Activated CD4-positive, alpha-beta memory T cell treated with anti-CD3 and anti-CD28 coated beads for 36 hours (primary cell): ENCODE measurements at regions not wholly inside any gene's neighbourhood (a gene's known extent, or its start where the extent isn't known, plus 50 kb on each side); places are given as distances from the start of the nearest gene placed in this dataset.
"Not testable (repeated sequence)": the region's sequence is repeated elsewhere in the genome, so short reads cannot be mapped to it uniquely, and the experiment has no call there.

ENCODE experiments used
- CTCF ChIA-PET: fragments of 350-600 bp; sonication (Branson Sonifier 250); formaldehyde crosslinking; loops from one replicate; lab custom pipeline; 2021; ENCODE audit warnings: antibody characterized with exemption, inconsistent platforms; lab: Charles Lee
- POLR2A ChIA-PET: fragments of 350-600 bp; sonication (Branson Sonifier 250); formaldehyde crosslinking; loops from one replicate; lab custom pipeline; 2021; ENCODE audit warnings: antibody characterized with exemption; lab: Charles Lee
- DNase-seq: peaks from one replicate; pipeline ENCODE4 v3.0.0-alpha.2; 2020
- H3K27ac Mint-ChIP-seq: one replicate; pipeline ENCODE4 v1.8.0; 2021; ENCODE audit warnings: mixed read lengths
- H3K27me3 Mint-ChIP-seq: one replicate; pipeline ENCODE4 v1.8.0; 2021; ENCODE audit warnings: mixed read lengths
- H3K36me3 Mint-ChIP-seq: one replicate; pipeline ENCODE4 v1.8.0; 2021; ENCODE audit warnings: mixed read lengths
- H3K4me1 Mint-ChIP-seq: one replicate; pipeline ENCODE4 v1.8.0; 2021; ENCODE audit warnings: low read depth, mixed read lengths
- H3K4me3 Mint-ChIP-seq: one replicate; pipeline ENCODE4 v1.8.0; 2021; ENCODE audit warnings: mild to moderate bottlenecking, mixed read lengths
- H3K9me3 Mint-ChIP-seq: one replicate; pipeline ENCODE4 v1.8.0; 2021; ENCODE audit warnings: mixed read lengths
- intact Hi-C: fragments of 100-400 bp; cut with micrococcal nuclease; formaldehyde crosslinking; loops from one replicate; pipeline ENCODE4 v1.15.1; 2023

- intact Hi-C loops = no loop called here
- no peak for DNase-seq
- Mint-ChIP-seq H3K27me3 (no peaks in the 10 kb centered on the region), H3K9me3 (peaks cover 4% of the 10 kb centered on the region), H3K4me3 (no peak overlapping the region), H3K4me1 (no peaks in the 10 kb centered on the region), H3K27ac (no peak overlapping the region), H3K36me3 (no peaks in the 10 kb centered on the region)
- CTCF ChIA-PET = interaction anchor here (1.0 to 2.9 kb wide), 2 partner anchors 30 to 32 kb away, joined by 3 to 10 read pairs; no protein-coding TSS in a partner anchor
- POLR2A ChIA-PET = no interaction called here
Measured at GRCh38 chr2:102871707-102872106, 109.9 kb downstream of the TMEM182 start.

GRCh38 chr2:102872388-102872787 is 110.6 kb downstream of the TMEM182 start:
- Mint-ChIP-seq H3K36me3 (no peaks in the 10 kb centered on the region), H3K9me3 (peaks cover 7% of the 10 kb centered on the region), H3K4me1 (no peaks in the 10 kb centered on the region), H3K4me3 (no peak overlapping the region), H3K27me3 (no peaks in the 10 kb centered on the region), H3K27ac (no peak overlapping the region)
- intact Hi-C loops = no loop called here
- DNase-seq = no peak
- ChIA-PET CTCF (interaction anchor here (1.0 to 2.9 kb wide), 2 partner anchors 31 to 399 kb away, joined by 3 to 10 read pairs; partner anchors contain the start of gene SLC9A4), POLR2A (no interaction called here)

DNA sequence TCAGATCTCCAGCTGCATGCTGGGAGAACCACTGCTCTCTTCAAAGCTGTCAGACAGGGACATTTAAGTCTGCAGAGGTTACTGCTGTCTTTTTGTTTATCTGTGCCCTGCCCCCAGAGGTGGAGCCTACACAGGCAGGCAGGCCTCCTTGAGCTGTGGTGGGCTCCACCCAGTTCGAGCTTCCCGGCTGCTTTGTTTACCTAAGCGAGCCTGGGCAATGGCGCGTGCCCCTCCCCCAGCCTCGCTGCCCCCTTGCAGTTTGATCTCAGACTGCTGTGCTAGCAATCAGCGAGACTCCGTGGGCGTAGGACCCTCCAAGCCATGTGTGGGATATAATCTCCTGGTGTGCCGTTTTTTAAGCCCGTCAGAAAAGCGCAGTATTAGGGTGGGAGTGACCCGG is 117.7 kb downstream of the TMEM182 start:
- H3K27ac Mint-ChIP-seq, H3K4me3 Mint-ChIP-seq, POLR2A ChIA-PET, intact Hi-C loops, DNase-seq, CTCF ChIA-PET, H3K27me3 Mint-ChIP-seq, H3K36me3 Mint-ChIP-seq, H3K4me1 Mint-ChIP-seq: not testable (repeated sequence)
- H3K9me3 Mint-ChIP-seq = peaks cover 12% of the 10 kb centered on the region

DNA sequence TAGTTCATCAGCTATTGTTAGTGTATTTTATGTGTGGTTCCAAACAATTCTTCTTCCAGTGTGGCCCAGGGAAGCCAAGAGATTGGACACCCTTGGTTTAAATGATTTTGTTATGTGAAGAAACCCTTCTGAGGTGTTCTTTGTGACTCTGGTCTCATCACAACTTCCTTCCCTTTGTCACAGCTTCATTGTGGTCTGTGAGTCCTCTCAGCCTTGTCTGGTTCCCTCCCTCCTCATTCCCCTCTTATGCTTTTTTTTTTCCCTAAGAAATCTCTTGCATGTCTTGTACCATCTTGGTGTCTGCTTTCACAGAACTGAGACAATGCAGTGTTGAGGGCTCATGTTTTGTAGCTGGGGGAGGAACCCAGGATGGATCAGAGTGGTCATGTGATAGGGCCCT is 118.9 kb downstream of the TMEM182 start:
- CTCF ChIA-PET = no interaction called here
- Mint-ChIP-seq H3K9me3 (peaks cover 8% of the 10 kb centered on the region), H3K27ac (no peak overlapping the region), H3K4me3 (no peak overlapping the region), H3K36me3 (no peaks in the 10 kb centered on the region), H3K4me1 (no peaks in the 10 kb centered on the region), H3K27me3 (no peaks in the 10 kb centered on the region)
- no peak for DNase-seq
- intact Hi-C loops = no loop called here
- POLR2A ChIA-PET = no interaction called here

GRCh38 chr2:102886216-102886893 is 124.5 kb downstream of the TMEM182 start:
- CTCF ChIA-PET = no interaction called here
- no peak for DNase-seq
- H3K4me1 Mint-ChIP-seq = no peaks in the 10 kb centered on the region
- H3K9me3 Mint-ChIP-seq = no peaks in the 10 kb centered on the region
- intact Hi-C loops = no loop called here
- H3K27ac Mint-ChIP-seq = no peak overlapping the region
- H3K36me3 Mint-ChIP-seq = no peaks in the 10 kb centered on the region
- POLR2A ChIA-PET = no interaction called here
- H3K4me3 Mint-ChIP-seq = no peak overlapping the region
- H3K27me3 Mint-ChIP-seq = peaks cover 5% of the 10 kb centered on the region

GRCh38 chr2:102888514-102888913 is 126.7 kb downstream of the TMEM182 start:
- H3K27ac Mint-ChIP-seq = no peak overlapping the region
- ChIA-PET CTCF (no interaction called here), POLR2A (no interaction called here)
- H3K9me3 Mint-ChIP-seq = no peaks in the 10 kb centered on the region
- H3K36me3 Mint-ChIP-seq = no peaks in the 10 kb centered on the region
- intact Hi-C loops = no loop called here
- no peak for DNase-seq
- no peaks in the 10 kb centered on the region for H3K4me1 Mint-ChIP-seq
- H3K27me3 Mint-ChIP-seq = peaks cover 5% of the 10 kb centered on the region
- H3K4me3 Mint-ChIP-seq = no peak overlapping the region

DNA sequence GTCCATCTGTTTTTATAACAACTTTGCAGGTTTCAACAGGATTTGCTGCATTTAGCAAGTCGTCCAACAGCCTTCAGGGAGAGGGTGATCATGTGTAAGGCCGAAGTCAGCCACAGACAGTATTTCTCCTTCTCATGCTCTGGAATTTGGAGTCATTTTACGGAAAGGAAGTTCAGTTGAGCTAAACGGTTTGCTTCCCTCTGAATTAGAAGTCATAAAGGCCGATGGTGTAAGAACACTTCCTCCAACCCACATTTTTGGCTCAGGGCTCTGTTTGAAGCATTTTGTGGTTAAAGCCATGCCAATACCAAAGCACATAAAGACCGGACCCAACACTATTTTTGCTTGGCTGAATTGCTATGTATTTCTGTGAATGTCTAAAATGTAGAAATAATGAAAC is 129.5 kb downstream of the TMEM182 start:
- CTCF ChIA-PET = no interaction called here
- intact Hi-C loops = no loop called here
- no peak for DNase-seq
- no peak overlapping the region for H3K4me3 Mint-ChIP-seq
- POLR2A ChIA-PET = no interaction called here
- H3K36me3 Mint-ChIP-seq = no peaks in the 10 kb centered on the region
- peaks cover 5% of the 10 kb centered on the region for H3K27me3 Mint-ChIP-seq
- H3K4me1 Mint-ChIP-seq = no peaks in the 10 kb centered on the region
- H3K27ac Mint-ChIP-seq = no peak overlapping the region
- H3K9me3 Mint-ChIP-seq = no peaks in the 10 kb centered on the region

DNA sequence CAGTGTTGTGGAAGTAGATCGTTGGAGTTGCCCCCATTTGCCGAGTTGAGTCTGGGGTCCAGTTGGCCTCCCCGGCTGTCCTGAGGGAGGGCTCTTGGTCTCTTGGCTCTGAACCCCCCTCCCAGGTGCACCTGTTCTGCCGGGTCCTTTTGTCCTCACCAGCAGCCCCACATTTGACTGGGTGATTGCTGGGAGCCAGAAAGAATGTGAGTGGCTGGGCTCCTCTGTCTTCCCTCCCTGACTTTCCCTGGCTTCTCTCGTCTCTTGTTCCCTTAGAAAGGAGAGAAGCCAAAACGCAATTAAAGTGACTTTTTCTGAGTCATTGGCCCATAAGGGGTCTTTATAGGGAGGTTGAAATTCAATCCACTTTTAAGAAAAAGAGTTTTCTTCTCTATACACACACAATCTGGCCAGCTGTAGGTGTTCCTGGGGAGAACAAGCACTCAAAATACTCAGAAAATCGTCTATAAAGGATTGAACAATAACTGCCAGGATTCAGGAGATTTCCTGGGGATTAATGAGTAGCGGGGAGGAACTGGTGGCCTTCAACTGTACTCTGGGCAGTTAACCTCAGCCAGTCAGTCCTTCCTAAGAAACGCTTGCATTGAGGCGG is 131.0 kb downstream of the TMEM182 start:
- no peak overlapping the region for H3K4me3 Mint-ChIP-seq

GRCh38 chr2:102893870-102894269 is 132.0 kb downstream of the TMEM182 start:
- Mint-ChIP-seq H3K4me3 (no peak overlapping the region), H3K4me1 (no peaks in the 10 kb centered on the region), H3K36me3 (no peaks in the 10 kb centered on the region), H3K27ac (no peak overlapping the region), H3K27me3 (peaks cover 2% of the 10 kb centered on the region), H3K9me3 (peaks cover 3% of the 10 kb centered on the region)
- DNase-seq = no peak
- intact Hi-C loops = no loop called here
- POLR2A ChIA-PET = no interaction called here
- CTCF ChIA-PET = no interaction called here

More for the DNA sequence above, 131.0 kb downstream of the TMEM182 start:
- Mint-ChIP-seq H3K36me3 (no peaks in the 10 kb centered on the region), H3K27ac (no peak overlapping the region), H3K27me3 (peaks cover 5% of the 10 kb centered on the region), H3K9me3 (peaks cover 3% of the 10 kb centered on the region), H3K4me1 (no peaks in the 10 kb centered on the region)
- intact Hi-C loops = no loop called here
- POLR2A ChIA-PET = no interaction called here
- no peak for DNase-seq
- CTCF ChIA-PET = no interaction called here

GRCh38 chr2:102895376-102895775 is 133.5 kb downstream of the TMEM182 start:
- Mint-ChIP-seq H3K27ac (no peak overlapping the region), H3K36me3 (no peaks in the 10 kb centered on the region), H3K27me3 (no peaks in the 10 kb centered on the region), H3K4me1 (no peaks in the 10 kb centered on the region), H3K4me3 (no peak overlapping the region), H3K9me3 (peaks cover 3% of the 10 kb centered on the region)
- intact Hi-C loops = no loop called here
- no peak for DNase-seq
- ChIA-PET CTCF (no interaction called here), POLR2A (no interaction called here)

DNA sequence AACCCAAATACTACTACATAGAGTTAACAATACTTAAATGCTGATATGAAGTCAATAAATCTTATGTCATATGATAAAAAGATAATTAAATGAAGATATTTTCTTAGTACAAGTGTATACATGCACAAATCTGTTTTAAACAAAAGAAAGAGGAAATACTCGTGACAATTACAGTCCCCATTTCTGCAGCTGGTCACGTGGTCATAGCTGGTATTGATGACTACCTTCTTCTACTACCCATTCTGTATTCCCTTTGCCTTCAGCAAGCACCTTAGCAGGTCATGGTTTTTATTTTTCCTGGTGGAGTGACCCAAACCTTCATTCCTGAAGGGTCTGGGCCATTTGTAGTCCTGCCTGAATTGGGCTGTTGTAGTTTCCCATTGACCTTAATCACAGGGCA is 147.4 kb downstream of the TMEM182 start:
- CTCF ChIA-PET, DNase-seq, H3K36me3 Mint-ChIP-seq, H3K4me3 Mint-ChIP-seq, H3K27ac Mint-ChIP-seq, POLR2A ChIA-PET, H3K27me3 Mint-ChIP-seq, H3K4me1 Mint-ChIP-seq, H3K9me3 Mint-ChIP-seq, intact Hi-C loops: not testable (repeated sequence)

DNA sequence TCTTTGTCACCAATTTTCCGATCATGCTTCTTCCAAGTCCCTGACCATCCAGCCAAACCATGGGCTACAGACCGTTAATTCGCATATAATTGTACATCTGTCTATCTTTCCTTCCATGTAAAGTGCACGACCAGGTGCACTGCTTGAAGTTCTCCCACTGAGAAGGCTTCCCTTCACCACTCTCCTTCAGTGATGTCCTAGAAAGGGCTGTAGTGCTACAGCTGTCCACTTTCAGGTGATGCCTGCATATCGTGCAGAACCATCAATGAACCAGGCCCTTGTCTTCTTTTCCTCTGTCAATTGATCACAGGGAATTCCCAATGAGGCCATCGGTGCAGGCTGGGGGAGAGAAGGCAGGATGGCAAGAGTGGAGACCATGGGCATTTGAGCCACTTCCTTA is 148.9 kb downstream of the TMEM182 start:
- intact Hi-C loops = no loop called here
- no peak for DNase-seq
- Mint-ChIP-seq H3K27ac (no peak overlapping the region), H3K36me3 (no peaks in the 10 kb centered on the region), H3K4me1 (no peaks in the 10 kb centered on the region), H3K4me3 (no peak overlapping the region), H3K9me3 (no peaks in the 10 kb centered on the region), H3K27me3 (no peaks in the 10 kb centered on the region)
- ChIA-PET CTCF (no interaction called here), POLR2A (no interaction called here)

DNA sequence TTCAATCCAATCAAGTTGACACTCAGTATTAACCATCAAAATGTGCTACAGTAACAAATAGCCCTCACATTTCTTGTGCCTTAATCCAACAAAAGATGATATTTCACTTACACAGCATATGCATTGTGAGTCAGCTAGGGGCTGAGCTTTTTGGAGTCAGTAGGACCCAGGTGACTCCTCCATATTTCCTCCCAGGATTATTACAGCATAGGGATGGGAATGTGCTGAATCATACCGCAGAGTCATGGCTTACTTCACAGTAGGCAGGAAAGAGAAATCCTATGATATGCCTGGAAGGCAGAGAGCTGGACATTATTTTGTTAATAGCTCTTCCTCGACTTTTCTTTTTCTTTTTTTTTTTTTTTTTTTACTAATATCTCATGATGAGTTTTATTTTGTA is 153.3 kb downstream of the TMEM182 start:
- Mint-ChIP-seq H3K27ac (no peak overlapping the region), H3K27me3 (no peaks in the 10 kb centered on the region), H3K36me3 (no peaks in the 10 kb centered on the region), H3K9me3 (peaks cover 16% of the 10 kb centered on the region), H3K4me1 (no peaks in the 10 kb centered on the region), H3K4me3 (no peak overlapping the region)
- DNase-seq = no peak
- CTCF ChIA-PET = no interaction called here
- intact Hi-C loops = no loop called here
- POLR2A ChIA-PET = no interaction called here
